Ovary (tissue), 3 donors: ENCODE measurements at regions not wholly inside any gene's neighbourhood (a gene's known extent, or its start where the extent isn't known, plus 50 kb on each side); places are given as distances from the start of the nearest gene placed in this dataset.

Source experiments
- CTCF ChIP-seq, 3 donors: fragments of 450-650 bp in 2 of 3; fragments of 200-600 bp in 1 of 3; IDR thresholded peaks; one replicate each; pipeline versions ENCODE4 v1.5.1 to v1.8.0; 2016 to 2022; ENCODE audit warnings: antibody characterized with exemption in 3 of 3, mild to moderate bottlenecking in 1 of 3
- EP300 ChIP-seq: sonication (generic); formaldehyde crosslinking; IDR thresholded peaks from one replicate; pipeline ENCODE4 v1.6.1; 2017; ENCODE audit warnings: antibody characterized with exemption
- POLR2A ChIP-seq: fragments of 450-650 bp; IDR thresholded peaks from one replicate; pipeline ENCODE4 v1.6.1; 2017; ENCODE audit warnings: antibody characterized with exemption, mild to moderate bottlenecking, moderate library complexity
- donor health status: DM: no; HTN: no; CAD: no.

GRCh38 chr5:89411891-89412290, 528.9 kb upstream of the MEF2C start:
- TF ChIP-seq CTCF (IDR thresholded peaks at IDR 0.05): no peak
- TF ChIP-seq POLR2A: no peak
- no peak for TF ChIP-seq EP300
